NCI-H1694 treated with DMSO at 0.1 percent for 48 hours (cell line): ENCODE measurements at regions not wholly inside any gene's neighbourhood (a gene's known extent, or its start where the extent isn't known, plus 50 kb on each side); places are given as distances from the start of the nearest gene placed in this dataset.

Experiments used
- DNase-seq: peaks from one replicate; lab custom pipeline; 2025; lab: John Stamatoyannopoulos, UW

GRCh38 chr11:133695387-133695786 lies 149.9 kb downstream of the SPATA19 start:
- DNase-seq, result no peak

- DNase-seq, result no peak
These were observed 150.6 kb downstream of the SPATA19 start for GRCh38 chr11:133694701-133695100.

GRCh38 chr11:133693110-133693509 lies 152.2 kb downstream of the SPATA19 start:
- DNase-seq, result no peak

GRCh38 chr11:133692126-133692934 lies 153.0 kb downstream of the SPATA19 start:
- no peak for DNase-seq

GRCh38 chr11:133687781-133688180 lies 155.5 kb upstream of the OPCML start:
- no peak for DNase-seq

GRCh38 chr11:133681901-133682300 lies 149.6 kb upstream of the OPCML start:
- peak; percentile 17 for DNase-seq

GRCh38 chr11:133679896-133680295 lies 147.6 kb upstream of the OPCML start:
- DNase-seq, result no peak

- no peak for DNase-seq
These were observed 145.9 kb upstream of the OPCML start for GRCh38 chr11:133678191-133678590.

- DNase-seq, result peak; percentile 4
These were observed 145.1 kb upstream of the OPCML start for GRCh38 chr11:133677387-133677786.

GRCh38 chr11:133676265-133676664 lies 144.0 kb upstream of the OPCML start:
- no peak for DNase-seq

GRCh38 chr11:133669371-133670053 lies 137.2 kb upstream of the OPCML start:
- no peak for DNase-seq

GRCh38 chr11:133663135-133663985 lies 131.1 kb upstream of the OPCML start:
- no peak for DNase-seq

- DNase-seq, result no peak
These were observed 129.5 kb upstream of the OPCML start for GRCh38 chr11:133661846-133662245.

- no peak for DNase-seq
These were observed 127.9 kb upstream of the OPCML start for GRCh38 chr11:133660202-133660568.

- no peak for DNase-seq
These were observed 127.4 kb upstream of the OPCML start for GRCh38 chr11:133659538-133660201.

GRCh38 chr11:133657054-133657453 lies 124.8 kb upstream of the OPCML start:
- DNase-seq, result no peak

- no peak for DNase-seq
These were observed 123.9 kb upstream of the OPCML start for GRCh38 chr11:133656082-133656635.

- no peak for DNase-seq
These were observed 122.4 kb upstream of the OPCML start for GRCh38 chr11:133654630-133655212.

GRCh38 chr11:133653336-133653735 lies 121.0 kb upstream of the OPCML start:
- no peak for DNase-seq

- DNase-seq, result no peak
These were observed 117.8 kb upstream of the OPCML start for GRCh38 chr11:133650082-133650481.

GRCh38 chr11:133649040-133649439 lies 116.7 kb upstream of the OPCML start:
- DNase-seq, result no peak
